Activated naive CD4-positive, alpha-beta T cell treated with anti-CD3 and anti-CD28 coated beads, Interleukin-2, amount 50 U/mL, for 16 hours (primary cell): ENCODE measurements at regions not wholly inside any gene's neighbourhood (a gene's known extent, or its start where the extent isn't known, plus 50 kb on each side); places are given as distances from the start of the nearest gene placed in this dataset.

ENCODE experiments used
- DNase-seq: peaks from one replicate; pipeline ENCODE4 v3.0.0-alpha.2; 2020

DNA sequence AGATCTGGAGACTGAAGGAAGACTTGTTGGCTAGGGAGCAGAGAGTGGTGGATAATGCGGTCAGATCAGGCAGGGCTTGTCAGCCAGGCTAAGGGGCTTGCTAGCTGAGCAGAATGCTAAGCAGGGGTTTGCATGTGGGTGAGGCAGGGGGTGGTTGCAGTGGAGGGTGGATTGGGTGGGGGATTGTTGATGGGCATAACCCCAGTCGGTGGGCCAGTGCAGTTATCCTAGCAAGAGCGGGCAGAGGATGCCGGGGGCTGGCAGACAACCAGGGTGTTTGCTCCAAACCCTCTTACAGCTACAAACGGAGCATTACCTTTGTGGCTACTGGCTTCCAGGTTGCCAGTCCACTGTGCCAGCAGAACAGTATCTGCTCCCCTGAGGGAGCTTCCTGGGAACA is 131.5 kb upstream of the LGALSL start:
- no peak for DNase-seq

GRCh38 chr2:64323197-64323596 is 130.8 kb upstream of the LGALSL start:
- no peak for DNase-seq

- no peak for DNase-seq
Measured at GRCh38 chr2:64324746-64325410, 129.1 kb upstream of the LGALSL start.

DNA sequence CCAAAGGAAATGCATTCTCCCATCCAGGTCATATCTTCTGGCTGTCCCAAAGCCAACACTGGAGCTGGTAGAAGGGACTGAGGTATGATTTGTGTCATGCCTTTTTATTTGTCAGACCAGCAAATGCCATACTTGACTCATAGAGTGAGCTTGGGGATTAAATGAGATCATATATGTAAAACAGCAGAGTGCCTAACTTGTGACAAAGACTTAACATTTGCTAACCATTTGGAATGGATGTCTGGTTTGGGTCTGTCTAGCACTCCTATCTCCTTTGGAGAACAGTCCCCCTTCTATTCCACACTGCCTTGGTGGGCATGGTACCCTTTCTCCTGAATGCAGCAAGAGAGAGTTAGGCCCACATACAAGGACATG is 128.5 kb upstream of the LGALSL start:
- DNase-seq, result peak; percentile 21

GRCh38 chr2:64325852-64326577 is 127.9 kb upstream of the LGALSL start:
- peak; percentile 54 for DNase-seq

DNA sequence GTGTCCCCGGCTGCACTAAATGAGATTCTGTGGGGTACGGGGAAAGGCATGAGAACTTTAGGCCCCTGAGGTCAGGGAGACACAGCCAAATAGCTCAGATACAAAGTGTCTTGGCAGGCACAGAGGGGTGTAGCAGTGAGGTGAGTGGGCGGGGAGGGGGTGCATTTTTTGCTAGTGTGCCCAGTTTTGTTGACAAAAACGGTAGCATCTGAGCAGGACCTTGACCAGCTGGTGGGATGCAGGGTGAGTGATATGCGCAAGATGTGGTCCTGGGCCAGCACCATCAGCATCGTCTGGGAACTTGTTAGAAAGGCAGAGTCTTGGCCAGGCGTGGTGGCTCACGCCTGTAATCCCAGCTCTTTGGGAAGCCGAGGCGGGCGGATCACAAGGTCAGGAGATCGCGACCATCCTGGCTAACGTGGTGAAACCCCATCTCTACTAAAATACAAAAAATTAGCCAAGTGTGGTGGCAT is 127.3 kb upstream of the LGALSL start:
- DNase-seq, result no peak

DNA sequence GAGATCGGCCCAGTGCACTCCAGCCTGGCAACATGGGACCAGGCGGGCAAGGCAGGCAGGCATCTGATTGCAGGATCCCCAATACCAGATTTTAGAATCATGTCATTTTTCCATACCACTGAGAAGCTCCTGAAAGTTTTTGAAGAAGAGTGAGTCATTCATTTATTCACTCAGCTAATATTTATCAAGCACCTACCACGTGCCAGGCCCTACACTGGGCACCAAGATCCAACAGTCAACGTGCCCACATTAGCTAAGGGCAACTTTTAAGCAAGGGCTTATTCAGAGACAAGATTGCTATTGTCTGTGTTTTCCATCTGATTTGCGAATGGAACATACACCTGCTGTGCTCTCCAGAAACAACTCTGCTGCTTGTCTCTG is 126.8 kb upstream of the LGALSL start:
- DNase-seq, result no peak

GRCh38 chr2:64327510-64328414 is 126.2 kb upstream of the LGALSL start:
- peak; percentile 66 for DNase-seq

DNA sequence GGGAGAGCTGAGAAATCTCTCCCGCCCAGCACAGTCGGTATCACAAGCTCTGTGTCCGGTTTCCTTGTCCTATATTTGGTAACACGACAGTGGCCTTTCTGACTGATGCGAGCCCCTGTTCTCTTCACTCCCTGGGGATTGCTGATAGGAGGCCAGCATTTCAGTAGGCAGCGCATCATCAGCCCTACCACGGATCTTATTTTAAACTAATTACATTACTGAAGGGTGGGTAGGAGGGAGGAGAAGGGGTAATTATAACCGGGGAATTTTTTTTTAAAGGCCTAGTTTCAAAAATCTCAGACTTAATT is 125.6 kb upstream of the LGALSL start:
- DNase-seq, result no peak

DNA sequence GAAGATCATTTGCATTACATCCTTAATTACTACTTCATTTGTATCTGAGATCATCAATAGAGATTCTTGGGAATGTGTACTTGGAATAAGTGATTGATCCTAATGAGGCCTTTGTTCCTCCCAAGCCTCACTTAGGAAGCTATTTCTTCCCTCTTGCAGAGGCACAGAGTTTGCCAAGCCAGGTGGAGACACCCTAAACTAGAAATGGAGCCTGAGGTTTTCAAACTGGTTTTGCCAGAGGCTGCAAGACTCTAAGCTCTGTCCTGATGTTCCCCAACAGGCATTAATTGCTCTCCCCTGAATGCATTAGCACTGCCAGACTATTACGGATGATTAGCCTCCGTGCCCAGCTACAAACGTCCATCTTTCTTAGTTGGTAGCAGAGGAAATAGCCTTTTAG is 125.2 kb upstream of the LGALSL start:
- DNase-seq, result no peak

- DNase-seq, result no peak
Measured at GRCh38 chr2:64329848-64330247, 124.1 kb upstream of the LGALSL start.

GRCh38 chr2:64330281-64331113 is 123.5 kb upstream of the LGALSL start:
- DNase-seq, result peak; percentile 77

DNA sequence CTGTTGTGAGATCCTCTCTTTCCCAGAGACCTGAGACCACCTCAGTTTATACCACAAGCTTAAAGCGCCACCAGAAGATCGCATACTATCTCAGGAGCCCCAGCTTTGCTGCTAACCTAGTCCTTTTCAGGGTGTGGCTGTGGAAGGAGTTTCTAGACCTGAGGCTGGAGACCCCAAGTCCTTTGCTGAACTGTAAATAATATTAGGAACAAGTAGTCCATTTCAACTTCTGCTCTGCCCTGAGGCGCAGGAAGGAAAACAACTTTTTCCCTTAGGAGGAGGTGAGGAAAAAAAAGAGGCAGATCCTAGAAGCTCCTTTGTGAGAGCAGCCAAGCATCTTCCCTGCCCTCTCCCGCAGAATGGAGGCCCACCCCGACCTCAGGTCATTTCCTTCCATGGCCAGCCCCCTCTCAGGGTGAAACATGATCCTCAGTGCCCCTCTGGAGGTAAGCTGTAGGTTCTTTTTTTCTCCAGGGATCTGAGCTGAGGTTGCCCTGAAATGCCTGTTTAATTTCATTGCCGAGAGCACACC is 122.8 kb upstream of the LGALSL start:
- DNase-seq, result no peak

GRCh38 chr2:64331849-64332699 is 121.9 kb upstream of the LGALSL start:
- DNase-seq, result no peak

GRCh38 chr2:64336171-64336570 is 117.8 kb upstream of the LGALSL start:
- DNase-seq, result no peak

DNA sequence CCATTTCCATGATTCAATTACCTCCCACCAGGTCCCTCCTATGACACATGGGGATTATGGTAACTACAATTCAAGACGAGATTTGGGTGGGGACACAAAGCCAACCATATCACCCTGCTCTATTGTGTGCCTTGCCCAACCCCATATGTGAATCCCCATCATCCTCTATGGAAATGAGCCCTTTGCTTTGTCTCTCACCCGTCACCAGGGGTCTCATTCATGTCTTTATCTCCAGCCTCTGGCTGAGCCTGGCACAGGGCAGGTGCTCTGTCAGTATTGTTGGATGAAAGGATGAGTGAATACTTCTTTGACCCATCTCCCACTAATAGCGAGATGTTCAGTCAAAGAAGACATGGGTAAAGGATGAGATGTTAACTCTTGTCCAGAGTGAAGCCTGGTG is 116.6 kb upstream of the LGALSL start:
- no peak for DNase-seq

GRCh38 chr2:64338108-64338507 is 115.9 kb upstream of the LGALSL start:
- DNase-seq, result no peak

DNA sequence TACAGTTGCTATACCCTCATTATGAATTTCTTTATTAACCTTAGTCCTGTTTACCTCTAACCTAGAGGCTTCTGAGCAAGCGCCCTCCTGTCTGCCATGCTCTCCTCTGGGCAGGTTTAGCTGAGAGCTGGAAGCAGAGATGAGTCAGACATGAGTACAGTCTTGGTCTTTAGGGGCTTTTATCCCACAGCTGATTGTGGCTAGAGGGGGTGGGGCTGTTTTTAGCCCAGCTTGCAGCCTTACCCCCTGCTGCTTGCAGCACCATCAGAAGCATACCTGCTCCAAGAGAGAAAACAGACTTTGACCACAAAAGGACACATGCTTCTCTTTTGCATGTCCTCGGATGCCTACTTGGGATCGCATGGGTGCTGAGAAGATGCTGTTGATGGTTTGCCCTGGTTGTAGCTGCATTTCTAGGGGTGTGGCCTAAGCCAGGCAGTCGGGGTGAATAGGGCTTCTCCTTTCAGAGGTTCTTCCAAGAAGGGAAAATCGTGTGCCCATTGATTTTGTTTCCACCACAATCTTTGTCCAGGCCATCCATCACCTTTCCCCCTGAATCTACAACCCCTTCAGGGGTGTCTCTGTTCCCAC is 115.0 kb upstream of the LGALSL start:
- peak; percentile 23 for DNase-seq

GRCh38 chr2:64341461-64341860 is 112.5 kb upstream of the LGALSL start:
- DNase-seq, result no peak

DNA sequence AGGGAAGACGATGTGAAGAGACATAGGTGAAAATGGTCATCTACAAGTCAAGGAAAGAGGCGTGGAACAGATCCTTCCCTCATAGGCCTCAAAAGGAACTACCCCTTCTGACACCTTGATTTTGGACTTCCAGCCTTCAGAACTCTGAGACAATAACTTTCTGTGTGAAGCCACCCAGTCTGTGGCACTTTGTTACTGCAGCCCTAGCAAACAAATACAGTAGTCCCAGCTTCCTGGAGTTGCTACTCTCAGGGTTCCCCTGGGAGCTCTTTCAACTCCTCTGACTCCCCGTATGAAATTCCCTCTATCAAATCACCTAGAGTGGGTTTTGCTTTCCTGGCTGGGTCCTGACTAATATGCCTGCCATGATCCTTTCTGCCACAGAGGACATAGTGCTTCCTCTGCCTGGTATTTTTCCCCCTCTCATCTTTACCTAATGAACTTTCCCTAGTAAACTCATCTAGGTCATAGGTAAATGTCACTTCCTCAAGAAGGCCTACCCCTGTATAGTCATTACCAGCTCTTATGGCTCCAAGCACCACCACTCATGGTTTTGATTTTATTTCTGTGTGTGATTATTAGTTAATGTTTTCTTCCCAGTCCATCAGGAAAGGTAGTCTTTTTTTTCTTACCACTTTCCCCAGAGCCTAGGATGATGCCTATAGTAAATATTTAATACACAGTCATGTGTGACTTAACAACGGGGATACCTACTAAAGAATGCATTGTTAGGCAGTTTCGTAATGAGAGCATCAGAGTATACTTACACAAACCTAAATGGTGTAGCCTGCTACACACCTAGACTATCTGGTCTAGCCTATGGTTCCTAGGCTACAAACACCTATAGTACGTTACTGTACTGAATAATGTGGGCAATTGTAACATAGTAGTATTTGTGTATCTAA is 111.5 kb upstream of the LGALSL start:
- DNase-seq, result no peak
